ENCODE measurements at regions not wholly inside any gene's neighbourhood (a gene's known extent, or its start where the extent isn't known, plus 50 kb on each side); places are given as distances from the start of the nearest gene placed in this dataset.

GRCh38 chr2:117607202-117607601, 207.3 kb upstream of the DDX18 start:
- TF ChIP-seq SIN3A (IDR thresholded peaks at IDR 0.05; ENCODE audit: borderline replicate concordance, insufficient read depth, low read length) (no peak), FOXP2 (optimal IDR thresholded peaks at IDR 0.05; ENCODE audit: borderline replicate concordance, extremely low read depth, extremely low read length, insufficient read depth) (no peak), POLR2AphosphoS5 (IDR thresholded peaks at IDR 0.05; ENCODE audit: low read depth, low read length) (no peak), TAF1 (IDR thresholded peaks at IDR 0.05; ENCODE audit: borderline replicate concordance, insufficient read depth, low read length) (no peak), REST (IDR thresholded peaks at IDR 0.05; ENCODE audit: insufficient read depth in 1 of 2, low read depth in 2 of 2, low read length in 2 of 2) (no peak)

- TF ChIP-seq TAF1 (IDR thresholded peaks at IDR 0.05; ENCODE audit: borderline replicate concordance, insufficient read depth, low read length) (no peak), FOXP2 (optimal IDR thresholded peaks at IDR 0.05; ENCODE audit: borderline replicate concordance, extremely low read depth, extremely low read length, insufficient read depth) (no peak), POLR2AphosphoS5 (IDR thresholded peaks at IDR 0.05; ENCODE audit: low read depth, low read length) (no peak), REST (IDR thresholded peaks at IDR 0.05; ENCODE audit: insufficient read depth in 1 of 2, low read depth in 2 of 2, low read length in 2 of 2) (no peak), SIN3A (IDR thresholded peaks at IDR 0.05; ENCODE audit: borderline replicate concordance, insufficient read depth, low read length) (no peak)
Observed at GRCh38 chr2:117613101-117613500, 201.4 kb upstream of the DDX18 start.

GRCh38 chr2:117614296-117614695, 200.2 kb upstream of the DDX18 start:
- no peak for TF ChIP-seq FOXP2 (optimal IDR thresholded peaks at IDR 0.05; ENCODE audit: borderline replicate concordance, extremely low read depth, extremely low read length, insufficient read depth)
- TF ChIP-seq POLR2AphosphoS5 (IDR thresholded peaks at IDR 0.05; ENCODE audit: low read depth, low read length): no peak

GRCh38 chr2:117614823-117615534, 199.5 kb upstream of the DDX18 start:
- TF ChIP-seq TAF1 (IDR thresholded peaks at IDR 0.05; ENCODE audit: borderline replicate concordance, insufficient read depth, low read length): no peak
- no peak for TF ChIP-seq REST (IDR thresholded peaks at IDR 0.05; ENCODE audit: insufficient read depth in 1 of 2, low read depth in 2 of 2, low read length in 2 of 2)
- TF ChIP-seq POLR2AphosphoS5 (IDR thresholded peaks at IDR 0.05; ENCODE audit: low read depth, low read length): no peak
- TF ChIP-seq FOXP2 (optimal IDR thresholded peaks at IDR 0.05; ENCODE audit: borderline replicate concordance, extremely low read depth, extremely low read length, insufficient read depth): no peak
- no peak for TF ChIP-seq SIN3A (IDR thresholded peaks at IDR 0.05; ENCODE audit: borderline replicate concordance, insufficient read depth, low read length)

GRCh38 chr2:117618607-117619006, 195.9 kb upstream of the DDX18 start:
- no peak for TF ChIP-seq REST (IDR thresholded peaks at IDR 0.05; ENCODE audit: insufficient read depth in 1 of 2, low read depth in 2 of 2, low read length in 2 of 2)
- TF ChIP-seq POLR2AphosphoS5 (IDR thresholded peaks at IDR 0.05; ENCODE audit: low read depth, low read length): no peak
- TF ChIP-seq FOXP2 (optimal IDR thresholded peaks at IDR 0.05; ENCODE audit: borderline replicate concordance, extremely low read depth, extremely low read length, insufficient read depth): no peak
- no peak for TF ChIP-seq TAF1 (IDR thresholded peaks at IDR 0.05; ENCODE audit: borderline replicate concordance, insufficient read depth, low read length)
- no peak for TF ChIP-seq SIN3A (IDR thresholded peaks at IDR 0.05; ENCODE audit: borderline replicate concordance, insufficient read depth, low read length)

Measured in PFSK-1 (cell line).